HG02938 (cell line): ENCODE measurements at regions not wholly inside any gene's neighbourhood (a gene's known extent, or its start where the extent isn't known, plus 50 kb on each side); places are given as distances from the start of the nearest gene placed in this dataset.

ENCODE experiments used
- ATAC-seq: cut with Tn5 transposase; IDR thresholded peaks from one replicate; pipeline ENCODE4 v1.9.1; 2021; ENCODE audit warnings: mild to moderate bottlenecking, moderate library complexity; ENCODE audit not compliant: unreplicated experiment

DNA sequence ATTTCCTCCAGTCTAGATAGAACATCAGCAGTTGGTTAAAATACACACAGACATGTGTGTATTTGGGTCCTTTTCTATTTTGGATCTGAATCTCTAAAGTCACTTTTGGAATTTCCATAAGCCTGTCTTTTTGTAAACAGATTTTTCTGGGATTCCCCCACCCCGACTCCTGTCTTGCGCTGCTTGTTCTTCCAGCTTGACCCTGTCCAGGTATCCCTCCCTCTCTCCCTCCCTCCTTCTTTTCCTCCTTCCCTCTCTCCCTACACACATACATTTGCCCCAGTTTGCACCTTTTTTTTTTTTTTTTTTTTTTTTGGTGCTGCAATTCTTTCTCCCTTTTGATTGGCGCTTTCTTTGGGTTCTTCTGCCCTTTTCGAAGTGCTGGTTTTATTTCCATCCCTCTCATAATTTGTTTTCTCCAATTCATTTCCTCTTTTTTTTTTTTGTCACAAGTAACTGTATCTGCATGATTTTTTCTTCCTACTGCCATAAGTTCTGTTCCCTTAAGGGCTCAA, 114.8 kb upstream of the SERTAD2 start:
- ATAC-seq, result no peak

DNA sequence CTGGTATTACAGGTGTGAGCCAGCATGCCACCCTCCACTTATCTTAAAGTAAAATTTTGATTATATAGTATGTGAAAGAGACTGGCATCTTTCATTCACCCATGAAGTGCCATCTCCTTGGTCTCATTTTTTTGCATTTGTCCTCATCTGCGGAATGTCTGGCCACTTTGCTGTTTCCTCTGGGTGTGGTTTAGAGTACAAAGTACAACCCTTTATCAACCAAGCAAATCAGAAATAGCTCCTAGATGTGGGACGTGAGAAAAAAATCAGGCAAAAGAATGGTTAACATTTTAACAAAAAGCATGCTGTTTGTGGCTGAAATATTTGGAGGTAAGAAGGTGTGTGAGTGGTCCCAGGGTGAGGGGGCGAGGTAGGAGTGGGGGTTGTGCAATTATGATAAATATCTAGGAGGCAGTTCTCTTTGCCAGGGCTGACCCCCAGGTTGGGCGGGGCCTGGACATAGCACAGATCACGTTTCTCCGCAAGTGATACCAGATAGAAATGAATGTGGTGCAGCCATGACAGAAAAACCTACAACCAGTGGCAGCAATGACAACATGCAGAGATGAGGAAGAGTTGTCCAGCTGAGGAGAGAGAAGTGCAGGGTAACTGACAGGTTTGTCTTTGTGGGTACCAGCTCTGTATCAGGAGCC, 115.8 kb upstream of the SERTAD2 start:
- no peak for ATAC-seq

DNA sequence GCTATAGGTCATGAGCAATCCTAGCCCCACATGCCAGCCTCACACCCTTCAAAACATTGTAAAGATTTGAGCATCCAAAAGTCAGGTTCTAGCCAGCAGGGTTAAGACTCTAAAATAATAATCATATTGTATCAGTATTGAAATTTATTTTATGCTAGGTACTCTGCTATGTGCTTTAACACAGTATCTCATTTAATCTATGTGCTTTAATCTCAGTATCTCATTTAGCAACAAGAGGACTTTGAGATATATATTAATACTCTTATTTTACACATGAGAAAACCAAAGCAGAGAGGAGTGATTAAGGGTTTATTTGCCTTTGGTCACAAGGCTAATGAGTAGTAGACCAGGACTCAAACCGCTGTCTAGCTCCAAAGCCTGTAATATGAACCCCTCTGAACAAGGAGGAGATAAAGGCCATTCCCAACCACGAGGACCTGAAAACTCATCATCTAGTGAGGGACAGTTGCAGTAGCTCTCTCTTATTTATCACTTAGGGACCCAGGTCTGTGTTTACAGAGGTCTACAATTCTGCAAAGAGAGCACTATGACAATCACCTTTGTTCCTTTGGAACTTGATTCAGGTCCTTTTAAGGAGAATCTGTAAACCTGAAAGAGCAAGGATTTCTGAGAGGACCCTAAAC, 116.5 kb upstream of the SERTAD2 start:
- ATAC-seq, result no peak

GRCh38 chr2:64770781-64771334, 117.1 kb upstream of the SERTAD2 start:
- ATAC-seq, result no peak

GRCh38 chr2:64771737-64772136, 118.0 kb upstream of the SERTAD2 start:
- ATAC-seq, result no peak

DNA sequence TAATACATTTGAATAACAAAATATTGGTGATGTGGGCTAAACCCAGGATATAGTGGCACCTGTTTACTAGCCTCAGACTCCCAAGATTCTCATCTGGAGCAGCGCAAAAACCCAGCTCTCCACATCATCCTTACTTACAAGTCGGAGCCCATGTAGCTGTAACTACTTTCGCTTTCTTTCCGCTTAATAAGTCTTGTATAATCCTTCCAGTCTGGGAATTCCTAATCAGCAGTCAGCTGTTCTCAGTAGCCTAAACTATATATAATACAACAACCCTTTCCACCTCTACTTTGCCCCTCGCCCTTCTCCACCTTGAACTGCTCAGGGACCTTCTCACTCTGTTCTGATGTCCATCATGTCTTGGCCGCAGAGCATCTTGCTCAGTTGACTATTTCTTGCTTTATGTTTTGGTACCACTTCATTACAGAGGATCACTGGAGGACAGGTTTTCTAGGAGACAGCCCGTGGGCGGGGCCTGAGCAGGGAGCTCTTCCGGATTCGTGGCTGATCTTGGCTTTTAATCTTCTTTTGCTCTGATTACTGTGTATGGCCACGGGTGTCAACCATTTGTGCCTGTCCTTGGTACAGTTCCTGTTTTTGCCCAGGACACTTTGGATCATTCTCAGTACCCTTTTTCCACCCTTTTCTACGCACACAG, 119.9 kb upstream of the SERTAD2 start:
- ATAC-seq, result no peak

GRCh38 chr2:64777841-64778240, 124.1 kb upstream of the SERTAD2 start:
- ATAC-seq, result no peak

DNA sequence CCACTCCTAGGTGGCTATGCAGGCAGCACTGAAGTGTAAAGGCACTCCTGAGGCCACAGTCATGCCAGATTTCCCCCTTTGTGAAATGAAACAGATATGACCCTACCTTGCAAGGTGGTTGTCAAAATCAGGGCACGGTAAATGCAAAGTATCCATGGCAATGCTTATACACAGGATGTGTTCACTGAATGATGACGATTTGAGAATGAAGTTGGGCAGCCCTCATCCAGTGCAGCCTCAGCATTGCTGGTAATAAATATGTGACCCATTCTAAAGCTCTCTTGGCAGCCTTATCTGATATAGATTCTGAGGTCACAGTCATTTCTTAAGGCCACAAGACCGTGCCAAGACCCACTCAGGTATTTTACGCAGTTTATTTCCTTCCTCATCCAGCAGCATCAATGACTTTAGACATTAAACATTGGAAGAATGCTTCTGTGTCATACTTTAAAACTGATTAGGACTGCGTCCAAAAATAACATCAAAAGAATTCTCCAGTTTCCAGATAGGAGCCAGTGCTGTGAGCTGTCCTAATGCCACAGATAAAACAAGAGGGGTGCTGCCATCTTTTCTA, 125.5 kb upstream of the SERTAD2 start:
- ATAC-seq, result no peak

DNA sequence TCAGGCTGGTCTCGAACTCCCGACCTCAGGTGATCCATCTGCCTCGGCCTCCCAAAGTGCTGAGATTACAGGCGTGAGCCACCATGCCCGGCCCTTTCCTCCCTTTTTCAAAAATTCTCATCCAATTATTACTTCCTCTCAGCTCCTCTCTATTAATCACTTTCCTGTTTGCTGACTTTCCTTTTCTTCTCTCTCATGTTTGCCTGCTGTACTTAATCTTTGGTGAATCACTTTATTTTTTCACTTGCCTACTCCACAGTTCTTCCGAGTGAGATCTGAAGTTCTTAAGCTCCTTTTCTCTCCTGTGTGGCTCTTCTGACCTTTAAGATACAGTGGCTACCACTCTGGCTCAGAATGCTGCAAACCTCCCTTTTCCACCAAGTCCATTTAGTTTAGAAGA, 126.3 kb upstream of the SERTAD2 start:
- no peak for ATAC-seq

DNA sequence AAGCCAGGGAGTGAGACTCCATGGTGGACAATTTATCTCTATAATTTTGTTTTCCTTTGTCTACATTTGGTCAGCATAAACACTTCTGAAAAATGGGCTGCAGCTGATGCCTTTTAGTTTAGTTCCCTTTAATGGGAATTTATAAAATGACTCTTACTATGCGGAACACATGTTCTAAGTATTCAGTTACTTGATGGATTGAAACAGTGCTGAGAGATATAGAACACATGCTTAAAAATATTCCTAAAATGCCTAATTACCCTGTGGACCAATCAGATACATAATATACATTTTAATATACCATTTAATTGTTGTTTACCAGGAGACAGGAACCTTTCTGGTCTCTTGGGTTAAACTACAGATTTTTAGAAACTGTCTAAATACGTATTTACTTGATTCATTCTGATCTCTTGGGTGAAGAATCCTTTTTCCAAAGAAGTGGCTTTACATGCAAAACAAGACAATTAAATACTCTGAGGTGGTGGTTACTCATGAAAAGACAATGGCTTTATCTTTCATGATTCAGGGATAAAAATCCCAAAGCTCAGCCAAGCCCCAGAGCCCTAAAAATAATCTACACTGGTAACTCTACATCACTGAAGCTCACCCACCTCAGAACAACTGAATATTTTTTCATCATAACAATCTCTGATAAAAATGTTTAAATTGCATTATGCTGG, 128.1 kb upstream of the SERTAD2 start:
- ATAC-seq, result no peak

GRCh38 chr2:64784168-64785061, 130.7 kb upstream of the SERTAD2 start:
- ATAC-seq, result no peak

GRCh38 chr2:64785245-64785644, 131.5 kb upstream of the SERTAD2 start:
- no peak for ATAC-seq

DNA sequence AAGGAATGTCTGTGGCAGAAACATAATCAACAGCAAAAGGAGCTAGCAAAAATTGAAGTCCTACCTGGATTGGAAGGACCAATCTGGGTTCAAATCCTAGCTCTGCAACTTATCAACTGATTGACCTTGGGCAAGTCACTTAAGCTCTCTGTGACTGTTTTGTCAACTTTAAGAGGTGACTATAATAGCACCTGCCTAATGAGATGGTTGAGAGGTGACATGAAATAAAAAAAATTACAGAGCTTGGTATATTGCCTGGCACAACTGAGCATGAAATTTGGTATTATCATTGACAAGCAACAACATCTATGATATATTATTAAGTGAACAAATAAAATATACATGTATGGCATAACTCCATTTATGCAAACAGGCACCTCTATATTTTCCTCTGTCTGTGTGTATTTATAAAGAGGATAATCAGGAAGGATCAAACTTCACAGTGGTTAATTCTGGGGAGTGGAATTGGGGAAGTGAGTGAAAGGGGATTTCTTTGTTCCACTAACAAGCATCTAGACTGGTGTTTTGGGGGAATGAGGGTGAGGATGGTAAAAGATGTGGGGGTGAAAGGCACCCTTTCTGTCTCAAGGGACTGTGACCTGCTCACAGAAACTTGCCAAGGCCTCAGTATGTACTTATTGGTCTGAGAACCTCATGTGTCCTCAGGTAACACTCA, 132.8 kb upstream of the SERTAD2 start:
- no peak for ATAC-seq

DNA sequence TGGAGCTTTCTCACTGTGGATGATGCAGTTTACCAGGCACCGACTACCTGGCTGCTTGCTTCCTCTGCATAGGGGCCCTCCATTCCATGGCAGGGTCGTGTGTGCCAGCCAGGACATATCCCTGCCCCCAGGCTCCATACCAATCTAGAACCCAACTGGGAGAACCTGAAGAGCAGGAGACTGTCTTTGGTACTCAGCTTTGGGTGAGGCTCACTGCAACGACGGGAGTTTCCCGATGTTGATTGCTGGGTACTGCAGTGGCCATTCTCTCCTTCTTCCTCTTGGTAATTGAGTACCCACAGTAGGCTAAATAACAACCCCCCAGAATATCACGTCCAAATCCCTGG, 133.3 kb upstream of the SERTAD2 start:
- no peak for ATAC-seq

GRCh38 chr2:64787698-64788097, 134.0 kb upstream of the SERTAD2 start:
- no peak for ATAC-seq

GRCh38 chr2:64789466-64790320, 136.0 kb upstream of the SERTAD2 start:
- ATAC-seq, result no peak

DNA sequence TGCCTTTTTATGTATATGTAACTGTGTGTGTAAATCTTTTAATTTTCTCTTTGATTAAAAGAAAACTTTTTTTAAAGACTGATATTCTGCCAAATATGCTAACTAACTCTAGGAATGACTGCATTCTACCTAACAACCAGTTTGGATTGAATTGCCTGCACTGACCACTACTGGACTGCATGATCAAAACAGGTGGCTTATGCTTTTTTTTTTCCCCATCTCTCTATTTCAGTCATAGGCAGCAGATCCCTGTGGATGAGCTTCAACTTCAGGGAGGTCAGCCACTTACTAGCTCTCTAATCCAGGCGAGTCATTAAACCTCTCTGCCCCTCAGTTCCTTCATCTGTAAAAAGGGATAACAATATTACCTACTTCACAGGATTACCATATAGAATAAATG, 138.6 kb upstream of the SERTAD2 start:
- ATAC-seq, result no peak

- no peak for ATAC-seq
Observed at GRCh38 chr2:64792995-64793639, 139.4 kb upstream of the SERTAD2 start.
